H9 (cell line): ENCODE measurements at regions not wholly inside any gene's neighbourhood (a gene's known extent, or its start where the extent isn't known, plus 50 kb on each side); places are given as distances from the start of the nearest gene placed in this dataset.

ENCODE experiments used
- DNase-seq: peaks from one replicate; pipeline ENCODE4 v3.0.0-alpha.2; 2017
- H2AFZ ChIP-seq: one replicate; pipeline ENCODE4 v1.6.1; 2013; ENCODE audit warnings: mild to moderate bottlenecking, low read length, control low read depth, moderate library complexity
- H2AK5ac ChIP-seq: 2 replicates; pipeline ENCODE4 v1.6.1; 2013; ENCODE audit warnings: low read length, control low read depth, mixed read lengths; ENCODE audit not compliant: insufficient read length
- H2BK120ac ChIP-seq: one replicate; pipeline ENCODE4 v1.6.1; 2013; ENCODE audit warnings: low read depth, mild to moderate bottlenecking, low read length, control low read depth, inconsistent platforms; ENCODE audit not compliant: poor library complexity, severe bottlenecking
- H2BK12ac ChIP-seq: 2 replicates; pipeline ENCODE4 v1.6.1; 2013; ENCODE audit warnings: low read length, control low read depth, mixed read lengths, low read depth; ENCODE audit not compliant: insufficient read length
- H2BK15ac ChIP-seq: 2 replicates; pipeline ENCODE4 v1.6.1; 2013; ENCODE audit warnings: low read depth, low read length, control low read depth
- H2BK20ac ChIP-seq: one replicate; pipeline ENCODE4 v1.6.1; 2013; ENCODE audit warnings: low read depth, mild to moderate bottlenecking, low read length, control low read depth, inconsistent platforms; ENCODE audit not compliant: poor library complexity, severe bottlenecking
- H2BK5ac ChIP-seq: 2 replicates; pipeline ENCODE4 v1.6.1; 2013; ENCODE audit warnings: low read length, control low read depth, mixed read lengths; ENCODE audit not compliant: insufficient read length
- H3K14ac ChIP-seq: 2 replicates; pipeline ENCODE4 v1.6.1; 2013; ENCODE audit warnings: low read length, control low read depth; ENCODE audit not compliant: insufficient read depth
- H3K18ac ChIP-seq: 2 replicates; pipeline ENCODE4 v1.6.1; 2013; ENCODE audit warnings: low read depth, mild to moderate bottlenecking, mixed read lengths, low read length, control low read depth; ENCODE audit not compliant: insufficient read length
- H3K23ac ChIP-seq: 2 replicates; pipeline ENCODE4 v1.6.1; 2013; ENCODE audit warnings: low read length, control low read depth, mixed read lengths, low read depth; ENCODE audit not compliant: insufficient read length
- H3K23me2 ChIP-seq: 2 replicates; pipeline ENCODE4 v1.6.1; 2013; ENCODE audit warnings: low read depth, mild to moderate bottlenecking, mixed read lengths, low read length, control low read depth; ENCODE audit not compliant: insufficient read length, poor library complexity, severe bottlenecking
- H3K27ac ChIP-seq: 2 replicates; pipeline ENCODE4 v1.5.1; 2013; ENCODE audit warnings: low read length, control low read depth, mixed read lengths, low read depth; ENCODE audit not compliant: insufficient read length
- H3K27me3 ChIP-seq: 2 replicates; pipeline ENCODE4 v1.6.1; 2013; ENCODE audit warnings: low read length, control low read depth, inconsistent platforms; ENCODE audit not compliant: insufficient read depth
- H3K4ac ChIP-seq: 2 replicates; pipeline ENCODE4 v1.6.1; 2013; ENCODE audit warnings: low read depth, mild to moderate bottlenecking, control low read depth, inconsistent platforms, low read length, moderate library complexity
- H3K4me1 ChIP-seq: 2 replicates; pipeline ENCODE4 v1.6.1; 2013; ENCODE audit warnings: low read length, control low read depth, inconsistent platforms; ENCODE audit not compliant: insufficient read depth
- H3K4me2 ChIP-seq: 2 replicates; pipeline ENCODE4 v1.6.1; 2013; ENCODE audit warnings: low read length, control low read depth, mixed read lengths; ENCODE audit not compliant: insufficient read length, insufficient read depth
- H3K56ac ChIP-seq: 2 replicates; pipeline ENCODE4 v1.6.1; 2013; ENCODE audit warnings: low read depth, mild to moderate bottlenecking, mixed read lengths, low read length, control low read depth; ENCODE audit not compliant: insufficient read length
- H3K79me1 ChIP-seq: 2 replicates; pipeline ENCODE4 v1.6.1; 2013; ENCODE audit warnings: low read depth, mild to moderate bottlenecking, moderate library complexity, low read length, control low read depth, inconsistent platforms; ENCODE audit not compliant: insufficient read depth, poor library complexity, severe bottlenecking
- H3K79me2 ChIP-seq: 2 replicates; pipeline ENCODE4 v1.6.1; 2013; ENCODE audit warnings: low read length, control low read depth, inconsistent platforms; ENCODE audit not compliant: insufficient read depth
- H3K9ac ChIP-seq: 2 replicates; pipeline ENCODE4 v1.6.1; 2013; ENCODE audit warnings: low read length, control low read depth, mixed read lengths; ENCODE audit not compliant: insufficient read length; ENCODE audit errors: extremely low read depth
- H3K9me3 ChIP-seq: one replicate; pipeline ENCODE4 v1.6.1; 2013; ENCODE audit warnings: low read depth, low read length, inconsistent platforms; ENCODE audit not compliant: control insufficient read depth
- H3T11ph ChIP-seq: one replicate; pipeline ENCODE4 v1.6.1; 2013; ENCODE audit warnings: mild to moderate bottlenecking, low read length, control low read depth, inconsistent platforms
- H4K20me1 ChIP-seq: one replicate; pipeline ENCODE4 v1.6.1; 2013; ENCODE audit not compliant: control insufficient read depth, insufficient read length, insufficient read depth
- H4K5ac ChIP-seq: 2 replicates; pipeline ENCODE4 v1.6.1; 2013; ENCODE audit warnings: low read depth, mild to moderate bottlenecking, mixed read lengths, low read length, control low read depth; ENCODE audit not compliant: insufficient read length
- H4K8ac ChIP-seq: replicated peaks from 2 replicates; pipeline ENCODE4 v1.6.1; 2013; ENCODE audit warnings: low read length, control low read depth, mixed read lengths, low read depth; ENCODE audit not compliant: insufficient read length
- H4K91ac ChIP-seq: 2 replicates; pipeline ENCODE4 v1.6.1; 2013; ENCODE audit warnings: low read depth, mild to moderate bottlenecking, moderate library complexity, mixed read lengths, low read length, control low read depth; ENCODE audit not compliant: insufficient read length
- H3K27ac Mint-ChIP-seq, 3 experiments: 2 replicates in 2 of 3; 3 replicates in 1 of 3; pipeline ENCODE4 v1.8.0; 2020 to 2021; ENCODE audit warnings: mixed read lengths in 3 of 3, mild to moderate bottlenecking in 1 of 3, moderate library complexity in 1 of 3
- H3K27me3 Mint-ChIP-seq: 2 replicates; pipeline ENCODE4 v1.8.0; 2021; ENCODE audit warnings: low read depth, mild to moderate bottlenecking, moderate library complexity, mixed read lengths
- H3K36me3 Mint-ChIP-seq, 3 experiments: 2 replicates in 2 of 3; 3 replicates in 1 of 3; pipeline ENCODE4 v1.8.0; 2020 to 2021; ENCODE audit warnings: low read depth in 3 of 3, mixed read lengths in 3 of 3; ENCODE audit not compliant: insufficient read depth in 1 of 3
- H3K4me1 Mint-ChIP-seq, 2 experiments: 2 replicates each; pipeline ENCODE4 v1.8.0; 2020; ENCODE audit warnings: mixed read lengths in 2 of 2
- H3K4me3 Mint-ChIP-seq, 2 experiments: 2 replicates in 1 of 2; 3 replicates in 1 of 2; pipeline ENCODE4 v1.8.0; 2020 to 2021; ENCODE audit warnings: mild to moderate bottlenecking in 2 of 2, mixed read lengths in 2 of 2, moderate library complexity in 1 of 2
- H3K9me3 Mint-ChIP-seq, 2 experiments: 2 replicates in 1 of 2; 3 replicates in 1 of 2; pipeline ENCODE4 v1.8.0; 2020; ENCODE audit warnings: mild to moderate bottlenecking in 2 of 2, mixed read lengths in 2 of 2, moderate library complexity in 1 of 2
- WGBS: extraction: QIAGEN DNeasy Blood & Tissue Kit; methylation state at CpG from one replicate; pipeline ENCODE4 v1.1.7; 2013; ENCODE audit warnings: missing lambda C conversion rate, low lambda C conversion rate, mixed read lengths; ENCODE audit not compliant: insufficient read length; ENCODE audit errors: extremely low coverage; 5-methylcytosine and 5-hydroxymethylcytosine counted together
- TF ChIP-seq, protein P1 (sequence below): fragments of 200-600 bp; sonication (generic); conservative IDR thresholded peaks from 3 replicates; pipeline ENCODE4 v1.8.0; 2021; ENCODE audit warnings: antibody characterized with exemption, mild to moderate bottlenecking

- Histone ChIP-seq H2BK120ac (no peak overlapping the region), H3K18ac (no peak overlapping the region), H3K9ac (no peak overlapping the region), H3K79me1 (no peaks in the 10 kb centered on the region), H3K14ac (no peak overlapping the region), H2BK5ac (no peak overlapping the region), H4K8ac (no peak overlapping the region), H3K27ac (no peak overlapping the region), H3K56ac (no peak overlapping the region), H3K27me3 (no peaks in the 10 kb centered on the region), H3K23ac (no peak overlapping the region), H3K23me2 (no peaks in the 10 kb centered on the region), H2BK20ac (no peak overlapping the region), H3K4me2 (no peak overlapping the region), H2BK12ac (no peak overlapping the region), H4K91ac (no peak overlapping the region), H2AK5ac (no peak overlapping the region), H2AFZ (no peak overlapping the region), H4K20me1 (no peaks in the 10 kb centered on the region), H3K79me2 (no peaks in the 10 kb centered on the region), H3T11ph (no peak overlapping the region), H3K9me3 (no peaks in the 10 kb centered on the region), H3K4me1 (peaks cover 3% of the 10 kb centered on the region; the same call in 1 of the 2 replicates), H3K4ac (no peak overlapping the region), H4K5ac (no peak overlapping the region), H2BK15ac (no peak overlapping the region)
- Mint-ChIP-seq H3K27me3 (no peaks in the 10 kb centered on the region), H3K27ac (peak overlapping the region in 2 of 3 experiments; percentile 10 to 18; a peak in 2 of 7 replicates), H3K9me3 (peaks cover 12 to 16% of the 10 kb centered on the region in 2 experiments; a peak in 4 of 5 replicates), H3K36me3 (peaks cover 5 to 6% (median 5%) of the 10 kb centered on the region in 3 experiments; a peak in 6 of 7 replicates), H3K4me3 (no peak overlapping the region), H3K4me1 (peaks cover 23 to 26% of the 10 kb centered on the region in 2 experiments)
- TF ChIP-seq, protein P1, sequence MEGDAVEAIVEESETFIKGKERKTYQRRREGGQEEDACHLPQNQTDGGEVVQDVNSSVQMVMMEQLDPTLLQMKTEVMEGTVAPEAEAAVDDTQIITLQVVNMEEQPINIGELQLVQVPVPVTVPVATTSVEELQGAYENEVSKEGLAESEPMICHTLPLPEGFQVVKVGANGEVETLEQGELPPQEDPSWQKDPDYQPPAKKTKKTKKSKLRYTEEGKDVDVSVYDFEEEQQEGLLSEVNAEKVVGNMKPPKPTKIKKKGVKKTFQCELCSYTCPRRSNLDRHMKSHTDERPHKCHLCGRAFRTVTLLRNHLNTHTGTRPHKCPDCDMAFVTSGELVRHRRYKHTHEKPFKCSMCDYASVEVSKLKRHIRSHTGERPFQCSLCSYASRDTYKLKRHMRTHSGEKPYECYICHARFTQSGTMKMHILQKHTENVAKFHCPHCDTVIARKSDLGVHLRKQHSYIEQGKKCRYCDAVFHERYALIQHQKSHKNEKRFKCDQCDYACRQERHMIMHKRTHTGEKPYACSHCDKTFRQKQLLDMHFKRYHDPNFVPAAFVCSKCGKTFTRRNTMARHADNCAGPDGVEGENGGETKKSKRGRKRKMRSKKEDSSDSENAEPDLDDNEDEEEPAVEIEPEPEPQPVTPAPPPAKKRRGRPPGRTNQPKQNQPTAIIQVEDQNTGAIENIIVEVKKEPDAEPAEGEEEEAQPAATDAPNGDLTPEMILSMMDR: no peak
- no peak for DNase-seq
- no CpG with 5 or more reads among the region's 9 CpGs for WGBS
These were observed 151.9 kb upstream of the UBE2E1 start for GRCh38 chr3:23653647-23654525.
